Fibroblast of gingiva (primary cell): ENCODE measurements at regions not wholly inside any gene's neighbourhood (a gene's known extent, or its start where the extent isn't known, plus 50 kb on each side); places are given as distances from the start of the nearest gene placed in this dataset.
A peak's percentile ranks its signal among the peaks of the same experiment; 100 is the strongest.

Source experiments
- DNase-seq: peaks from one replicate; pipeline ENCODE4 v3.0.0-alpha.2; 2011; ENCODE audit warnings: low read depth

GRCh38 chr11:28820296-28820989 is 712.3 kb downstream of the METTL15 start:
- peak; percentile 50 for DNase-seq

- no peak for DNase-seq
Observed at GRCh38 chr11:28819741-28820140, 711.6 kb downstream of the METTL15 start.

GRCh38 chr11:28815110-28815509 is 706.9 kb downstream of the METTL15 start:
- DNase-seq, result no peak

GRCh38 chr11:28808771-28809170 is 700.6 kb downstream of the METTL15 start:
- no peak for DNase-seq

GRCh38 chr11:28799316-28799715 is 691.1 kb downstream of the METTL15 start:
- no peak for DNase-seq

- DNase-seq, result no peak
Observed at GRCh38 chr11:28798286-28798685, 690.1 kb downstream of the METTL15 start.

- DNase-seq, result no peak
Observed at GRCh38 chr11:28797536-28797935, 689.3 kb downstream of the METTL15 start.

- no peak for DNase-seq
Observed at GRCh38 chr11:28794405-28794804, 686.2 kb downstream of the METTL15 start.

- DNase-seq, result no peak
Observed at GRCh38 chr11:28793282-28793738, 685.1 kb downstream of the METTL15 start.

GRCh38 chr11:28792856-28793255 is 684.7 kb downstream of the METTL15 start:
- DNase-seq, result no peak

- DNase-seq, result peak; percentile 59
Observed at GRCh38 chr11:28787897-28788296, 679.7 kb downstream of the METTL15 start.

GRCh38 chr11:28777126-28777525 is 668.9 kb downstream of the METTL15 start:
- DNase-seq, result no peak

GRCh38 chr11:28773606-28774005 is 665.4 kb downstream of the METTL15 start:
- no peak for DNase-seq

GRCh38 chr11:28770806-28771205 is 662.6 kb downstream of the METTL15 start:
- no peak for DNase-seq

GRCh38 chr11:28767574-28767973 is 659.4 kb downstream of the METTL15 start:
- no peak for DNase-seq

GRCh38 chr11:28763876-28764275 is 655.7 kb downstream of the METTL15 start:
- no peak for DNase-seq

GRCh38 chr11:28763151-28763550 is 655.0 kb downstream of the METTL15 start:
- peak; percentile 16 for DNase-seq

- DNase-seq, result peak; percentile 37
Observed at GRCh38 chr11:28760676-28761390, 652.6 kb downstream of the METTL15 start.

GRCh38 chr11:28759311-28759710 is 651.1 kb downstream of the METTL15 start:
- no peak for DNase-seq

GRCh38 chr11:28757725-28758515 is 649.7 kb downstream of the METTL15 start:
- DNase-seq, result peak; percentile 37

GRCh38 chr11:28756977-28757376 is 648.8 kb downstream of the METTL15 start:
- no peak for DNase-seq

- DNase-seq, result peak; percentile 67
Observed at GRCh38 chr11:28743061-28743550, 634.9 kb downstream of the METTL15 start.
